NB4 (cell line): ENCODE measurements at regions not wholly inside any gene's neighbourhood (a gene's known extent, or its start where the extent isn't known, plus 50 kb on each side); places are given as distances from the start of the nearest gene placed in this dataset.

Experiments used
- DNase-seq: peaks from one replicate; pipeline ENCODE4 v3.0.0; 2010; ENCODE audit warnings: low read depth
- H3K4me3 ChIP-seq: one replicate; pipeline ENCODE4 v1.5.1; 2011; ENCODE audit warnings: mild to moderate bottlenecking, low read depth, low read length, moderate library complexity
- CTCF ChIP-seq: IDR thresholded peaks from one replicate; pipeline ENCODE4 v1.5.1; 2012; ENCODE audit warnings: low read depth, low read length
- MAX ChIP-seq: IDR thresholded peaks from 2 replicates; pipeline ENCODE4 v1.6.1; 2011; ENCODE audit warnings: low read depth, low read length
- MYC ChIP-seq: IDR thresholded peaks from 2 replicates; pipeline ENCODE4 v1.6.1; 2011; ENCODE audit warnings: low read depth, low read length
- POLR2A ChIP-seq: IDR thresholded peaks from 2 replicates; pipeline ENCODE4 v1.6.1; 2011; ENCODE audit warnings: mild to moderate bottlenecking; ENCODE audit not compliant: insufficient read length; ENCODE audit errors: extremely low read depth

GRCh38 chr11:133746663-133747306, 98.5 kb downstream of the SPATA19 start:
- TF ChIP-seq MYC (no peak), CTCF (no peak), MAX (no peak), POLR2A (no peak)
- no peak for DNase-seq
- no peak overlapping the region for H3K4me3 ChIP-seq

GRCh38 chr11:133745791-133746190, 99.5 kb downstream of the SPATA19 start:
- H3K4me3 ChIP-seq = no peak overlapping the region
- DNase-seq = no peak
- TF ChIP-seq POLR2A (no peak), CTCF (no peak), MYC (no peak), MAX (no peak)

GRCh38 chr11:133742353-133742752, 103.0 kb downstream of the SPATA19 start:
- TF ChIP-seq POLR2A (no peak), MAX (no peak), MYC (no peak), CTCF (no peak)
- H3K4me3 ChIP-seq = no peak overlapping the region
- DNase-seq = no peak

GRCh38 chr11:133740963-133741362, 104.3 kb downstream of the SPATA19 start:
- DNase-seq = no peak
- TF ChIP-seq POLR2A (no peak), MAX (no peak), CTCF (no peak), MYC (no peak)
- H3K4me3 ChIP-seq = no peak overlapping the region

- no peak overlapping the region for H3K4me3 ChIP-seq
- DNase-seq = no peak
- TF ChIP-seq MAX (no peak), MYC (no peak), POLR2A (no peak), CTCF (no peak)
Observed at GRCh38 chr11:133739481-133739880, 105.8 kb downstream of the SPATA19 start.

GRCh38 chr11:133738624-133739023, 106.7 kb downstream of the SPATA19 start:
- TF ChIP-seq MYC (no peak), CTCF (no peak), POLR2A (no peak), MAX (no peak)
- no peak for DNase-seq

More at GRCh38 chr11:133738624-133739023, 106.7 kb downstream of the SPATA19 start:
- no peak overlapping the region for H3K4me3 ChIP-seq
